Vagina (tissue), 2 donors: ENCODE measurements at regions not wholly inside any gene's neighbourhood (a gene's known extent, or its start where the extent isn't known, plus 50 kb on each side); places are given as distances from the start of the nearest gene placed in this dataset.
"Not testable (repeated sequence)": the region's sequence is repeated elsewhere in the genome, so short reads cannot be mapped to it uniquely, and the experiment has no call there.

Experiments used
- DNase-seq, 2 donors: peaks; one replicate each; pipeline ENCODE4 v3.0.0-alpha.2; 2017; ENCODE audit errors: extremely low spot score in 2 of 2
- H3K27ac ChIP-seq: fragments of 200-600 bp; sonication (generic); one replicate; pipeline ENCODE4 v1.5.1; 2019
- H3K27me3 ChIP-seq: fragments of 200-600 bp; sonication (generic); one replicate; pipeline ENCODE4 v1.5.1; 2019
- H3K36me3 ChIP-seq, 2 donors: fragments of 200-600 bp; sonication (generic); one replicate each; pipeline ENCODE4 v1.5.1; 2017 to 2019
- H3K4me1 ChIP-seq: fragments of 200-600 bp; sonication (generic); one replicate; pipeline ENCODE4 v1.5.1; 2019
- H3K4me3 ChIP-seq, 2 donors: fragments of 200-600 bp; sonication (generic); 1 replicate in 1 of 2; 2 replicates in 1 of 2; pipeline ENCODE4 v1.5.1; 2016 to 2019
- H3K9me3 ChIP-seq: fragments of 200-600 bp; sonication (generic); one replicate; pipeline ENCODE4 v1.5.1; 2019
- CTCF ChIP-seq, 3 experiments: fragments of 450-650 bp in 2 of 3; fragments of 200-600 bp in 1 of 3; sonication (generic) in 1 of 3; IDR thresholded peaks; one replicate each; pipeline ENCODE4 v1.5.1; 2017 to 2019; ENCODE audit warnings: antibody characterized with exemption in 3 of 3, mild to moderate bottlenecking in 2 of 3, moderate library complexity in 2 of 3
- POLR2A ChIP-seq, 2 donors: fragments of 450-650 bp; IDR thresholded peaks; one replicate each; pipeline ENCODE4 v1.6.1; 2017; ENCODE audit warnings: antibody characterized with exemption in 2 of 2, mild to moderate bottlenecking in 2 of 2, moderate library complexity in 2 of 2
- POLR2AphosphoS5 ChIP-seq, 2 donors: sonication (generic); formaldehyde crosslinking; IDR thresholded peaks; one replicate each; pipeline ENCODE4 v1.9.0; 2017; ENCODE audit warnings: antibody characterized with exemption in 2 of 2, mild to moderate bottlenecking in 2 of 2, low read depth in 1 of 2; ENCODE audit not compliant: insufficient read depth in 1 of 2
- intact Hi-C: fragments of 100-400 bp; cut with DNase I; formaldehyde crosslinking; loops from one replicate; pipeline ENCODE4 v1.15.1; 2023

- Histone ChIP-seq H3K36me3 (no peaks in the 10 kb centered on the region), H3K4me1 (no peaks in the 10 kb centered on the region), H3K27me3 (no peaks in the 10 kb centered on the region), H3K9me3 (no peaks in the 10 kb centered on the region), H3K4me3 (no peak overlapping the region), H3K27ac (no peak overlapping the region)
- intact Hi-C loops: no loop called here
- TF ChIP-seq POLR2A (IDR thresholded peaks at IDR 0.05): no peak
- no peak for TF ChIP-seq CTCF (IDR thresholded peaks at IDR 0.05)
- no peak for TF ChIP-seq POLR2AphosphoS5 (IDR thresholded peaks at IDR 0.05; ENCODE audit: insufficient read depth in 1 of 2, low read depth in 1 of 2)
- DNase-seq: no peak
These were observed 70.2 kb upstream of the PIK3R4 start for GRCh38 chr3:130816561-130817445.

GRCh38 chr3:130818066-130818465 lies 71.4 kb upstream of the PIK3R4 start:
- H3K4me1 ChIP-seq, intact Hi-C loops, H3K27ac ChIP-seq, H3K27me3 ChIP-seq, H3K4me3 ChIP-seq, H3K9me3 ChIP-seq, H3K36me3 ChIP-seq, DNase-seq: not testable (repeated sequence)

GRCh38 chr3:130820976-130821375 lies 72.9 kb upstream of the ATP2C1 start:
- no peak for DNase-seq
- H3K27ac ChIP-seq: no peak overlapping the region

GRCh38 chr3:130821806-130822205 lies 72.1 kb upstream of the ATP2C1 start:
- DNase-seq: no peak
- Histone ChIP-seq H3K4me3 (no peak overlapping the region), H3K9me3 (no peaks in the 10 kb centered on the region), H3K27me3 (no peaks in the 10 kb centered on the region), H3K4me1 (no peaks in the 10 kb centered on the region), H3K27ac (no peak overlapping the region), H3K36me3 (no peaks in the 10 kb centered on the region)
- TF ChIP-seq POLR2AphosphoS5 (IDR thresholded peaks at IDR 0.05; ENCODE audit: insufficient read depth in 1 of 2, low read depth in 1 of 2): no peak
- TF ChIP-seq POLR2A (IDR thresholded peaks at IDR 0.05): no peak
- TF ChIP-seq CTCF (IDR thresholded peaks at IDR 0.05): no peak
- intact Hi-C loops: no loop called here

More at GRCh38 chr3:130820976-130821375, 72.9 kb upstream of the ATP2C1 start:
- intact Hi-C loops: no loop called here
- no peak for TF ChIP-seq CTCF (IDR thresholded peaks at IDR 0.05)
- TF ChIP-seq POLR2AphosphoS5 (IDR thresholded peaks at IDR 0.05; ENCODE audit: insufficient read depth in 1 of 2, low read depth in 1 of 2): peak in 1 of 2 donors; percentile 27
- no peak overlapping the region for H3K4me3 ChIP-seq
- H3K27me3 ChIP-seq: no peaks in the 10 kb centered on the region
- H3K4me1 ChIP-seq: no peaks in the 10 kb centered on the region
- H3K36me3 ChIP-seq: no peaks in the 10 kb centered on the region
- no peaks in the 10 kb centered on the region for H3K9me3 ChIP-seq

- H3K36me3 ChIP-seq: no peaks in the 10 kb centered on the region
- TF ChIP-seq POLR2AphosphoS5 (IDR thresholded peaks at IDR 0.05; ENCODE audit: insufficient read depth in 1 of 2, low read depth in 1 of 2) (no peak), CTCF (IDR thresholded peaks at IDR 0.05) (no peak), POLR2A (IDR thresholded peaks at IDR 0.05) (no peak)
- no peaks in the 10 kb centered on the region for H3K27me3 ChIP-seq
- no peak for DNase-seq
- H3K27ac ChIP-seq: no peak overlapping the region
- H3K9me3 ChIP-seq: no peaks in the 10 kb centered on the region
- no peak overlapping the region for H3K4me3 ChIP-seq
- no peaks in the 10 kb centered on the region for H3K4me1 ChIP-seq
- intact Hi-C loops: no loop called here
These were observed 70.5 kb upstream of the ATP2C1 start for GRCh38 chr3:130823241-130823884.
